Astrocyte of the spinal cord (primary cell): ENCODE measurements at regions not wholly inside any gene's neighbourhood (a gene's known extent, or its start where the extent isn't known, plus 50 kb on each side); places are given as distances from the start of the nearest gene placed in this dataset.

Source experiments
- DNase-seq: peaks from one replicate; pipeline ENCODE4 v3.0.0; 2011; ENCODE audit warnings: low read depth, low spot score
- H3K4me3 ChIP-seq: 2 replicates; pipeline ENCODE4 v1.5.1; 2011; ENCODE audit warnings: low read depth, mild to moderate bottlenecking, low read length, moderate library complexity
- CTCF ChIP-seq: IDR thresholded peaks from 2 replicates; pipeline ENCODE4 v1.5.1; 2012; ENCODE audit warnings: low read depth, mild to moderate bottlenecking, low read length, inconsistent platforms
- in situ Hi-C: cut with HindIII; loops from 2 replicates; pipeline ENCODE4 v1.10.0; 2017; ENCODE audit warnings: low sequenced_read_pairs

DNA sequence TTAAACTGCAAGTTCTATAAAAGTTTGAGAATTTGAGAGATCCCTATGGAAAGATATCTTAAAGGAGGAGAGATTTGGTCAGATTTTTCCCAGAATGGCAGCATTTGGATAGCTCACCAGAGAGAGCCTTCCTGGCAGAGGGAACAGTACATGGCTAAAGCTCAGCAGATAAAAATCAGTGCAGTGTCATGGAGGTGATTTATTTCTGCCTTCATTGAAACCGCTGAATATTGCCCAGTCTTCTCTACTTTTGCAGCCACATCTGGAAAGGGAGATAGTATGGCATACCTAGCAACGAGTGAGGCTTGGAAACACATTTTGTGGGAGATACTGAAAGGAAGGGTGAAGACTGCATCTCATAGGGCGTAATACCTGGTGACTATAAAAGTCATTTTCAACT is 155.2 kb downstream of the RFC3 start:
- no peak for TF ChIP-seq CTCF
- in situ Hi-C loops: no loop called here
- DNase-seq: no peak
- H3K4me3 ChIP-seq: no peak overlapping the region

GRCh38 chr13:33976965-33977364 is 159.0 kb downstream of the RFC3 start:
- TF ChIP-seq CTCF: no peak
- H3K4me3 ChIP-seq: no peak overlapping the region
- in situ Hi-C loops: no loop called here
- DNase-seq: no peak

DNA sequence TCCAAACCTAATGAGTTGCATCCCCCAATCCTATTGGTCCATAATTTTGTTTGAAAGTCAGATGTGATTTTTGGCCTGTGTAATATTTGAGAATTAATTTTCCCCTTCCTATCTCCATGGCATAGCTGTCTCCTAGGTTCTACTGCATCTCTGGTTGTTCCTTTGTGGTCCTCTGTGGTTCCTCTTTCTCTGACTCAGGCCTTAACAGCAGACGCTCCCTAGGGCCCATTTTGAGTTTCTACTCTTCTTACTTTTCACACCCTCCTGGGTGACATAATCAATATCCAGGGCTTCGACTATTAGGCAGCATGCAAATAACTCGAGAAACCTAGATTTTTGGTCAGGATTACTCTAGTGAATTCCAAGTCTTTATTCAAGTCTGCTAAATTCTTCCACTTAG is 160.7 kb downstream of the RFC3 start:
- no peak overlapping the region for H3K4me3 ChIP-seq
- DNase-seq: no peak
- TF ChIP-seq CTCF: no peak
- in situ Hi-C loops: no loop called here

DNA sequence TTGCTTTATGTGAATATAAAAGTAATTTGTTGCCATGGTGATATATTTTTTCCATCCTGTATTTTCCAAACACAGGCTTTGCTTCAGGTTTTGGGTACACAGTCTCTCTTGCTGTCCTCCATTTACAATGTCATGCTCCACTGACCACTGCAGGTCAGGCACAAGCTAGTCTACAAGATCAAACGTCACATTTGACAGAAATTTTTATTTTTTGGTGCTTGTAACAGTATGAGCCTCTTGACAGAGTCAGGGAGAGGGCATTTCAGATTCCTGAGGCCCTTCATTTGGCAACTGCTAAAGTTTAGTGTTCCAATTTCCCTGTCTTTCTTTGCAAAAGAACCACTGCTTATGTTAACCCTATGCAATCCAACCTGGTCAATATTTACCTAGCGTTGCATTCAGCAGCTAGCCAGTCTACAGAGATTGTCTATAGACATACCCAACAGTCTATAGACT is 175.0 kb downstream of the RFC3 start:
- in situ Hi-C loops: no loop called here
- H3K4me3 ChIP-seq: no peak overlapping the region
- no peak for DNase-seq
- no peak for TF ChIP-seq CTCF

GRCh38 chr13:33994198-33994597 is 176.2 kb downstream of the RFC3 start:
- no peak overlapping the region for H3K4me3 ChIP-seq
- in situ Hi-C loops: no loop called here
- no peak for TF ChIP-seq CTCF
- DNase-seq: no peak

DNA sequence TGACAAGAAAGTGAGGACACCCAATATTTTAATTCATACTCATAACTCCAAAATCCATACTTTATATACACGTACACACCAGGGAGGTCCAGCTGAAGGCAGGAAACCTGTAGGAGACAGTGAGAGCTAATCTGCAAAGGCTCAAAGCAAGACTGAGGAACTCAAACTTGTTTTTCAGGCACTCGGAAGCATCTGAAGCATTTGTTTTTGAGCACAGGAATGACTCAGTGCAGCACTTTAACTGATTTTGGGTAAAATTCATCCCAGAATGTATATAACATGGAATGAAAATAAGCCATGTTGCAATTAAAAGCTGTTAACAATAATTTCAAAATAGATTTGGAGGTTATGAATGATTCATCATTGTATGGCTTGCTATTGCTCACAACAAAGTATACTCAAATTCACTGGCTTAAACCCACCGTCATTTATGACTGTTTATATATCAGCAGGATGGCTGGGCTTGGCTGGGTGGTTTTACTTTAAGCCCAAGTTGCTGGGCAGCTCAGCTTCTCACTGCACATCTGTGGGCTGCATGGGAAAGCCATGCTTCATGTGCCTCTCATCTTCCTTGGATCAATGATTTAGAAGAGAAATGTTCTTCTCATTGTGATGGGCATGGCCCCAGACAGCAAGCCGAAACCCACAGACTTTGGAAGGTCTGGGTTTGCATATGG is 177.0 kb downstream of the RFC3 start:
- no peak overlapping the region for H3K4me3 ChIP-seq
- no peak for TF ChIP-seq CTCF
- in situ Hi-C loops: no loop called here
- no peak for DNase-seq
